Hepatocyte (in vitro differentiated cells): ENCODE measurements at regions not wholly inside any gene's neighbourhood (a gene's known extent, or its start where the extent isn't known, plus 50 kb on each side); places are given as distances from the start of the nearest gene placed in this dataset.

Experiments used
- DNase-seq: peaks from one replicate; pipeline ENCODE4 v3.0.0-alpha.2; 2016; ENCODE audit warnings: low spot score
- H2AFZ ChIP-seq: fragments of 200-600 bp; sonication (generic); 2 replicates; pipeline ENCODE4 v1.6.0; 2016; ENCODE audit warnings: antibody characterized with exemption, mild to moderate bottlenecking
- H3K27ac ChIP-seq: fragments of 200-600 bp; sonication (generic); 2 replicates; pipeline ENCODE4 v1.5.1; 2016; ENCODE audit warnings: mild to moderate bottlenecking
- H3K27me3 ChIP-seq: fragments of 200-600 bp; sonication (generic); 2 replicates; pipeline ENCODE4 v1.6.1; 2016
- H3K36me3 ChIP-seq: fragments of 200-600 bp; sonication (generic); replicated peaks from 2 replicates; pipeline ENCODE4 v1.5.1; 2016; ENCODE audit warnings: low read depth; ENCODE audit not compliant: insufficient read depth
- H3K4me1 ChIP-seq: fragments of 200-600 bp; sonication (generic); 2 replicates; pipeline ENCODE4 v1.5.1; 2016; ENCODE audit warnings: mild to moderate bottlenecking, moderate library complexity; ENCODE audit not compliant: insufficient read depth
- H3K4me2 ChIP-seq: fragments of 200-600 bp; sonication (generic); 2 replicates; pipeline ENCODE4 v1.6.0; 2016
- H3K4me3 ChIP-seq: fragments of 200-600 bp; sonication (generic); 2 replicates; pipeline ENCODE4 v1.5.1; 2016; ENCODE audit warnings: mild to moderate bottlenecking
- H3K79me2 ChIP-seq: fragments of 200-600 bp; sonication (generic); 2 replicates; pipeline ENCODE4 v1.6.0; 2017; ENCODE audit warnings: mild to moderate bottlenecking
- H3K9me2 ChIP-seq: fragments of 200-600 bp; sonication (generic); replicated peaks from 2 replicates; pipeline ENCODE4 v1.6.0; 2017; ENCODE audit warnings: mild to moderate bottlenecking; ENCODE audit not compliant: insufficient read depth
- H3K9me3 ChIP-seq: fragments of 200-600 bp; sonication (generic); 2 replicates; pipeline ENCODE4 v1.5.1; 2016; ENCODE audit warnings: low read depth, mild to moderate bottlenecking
- H4K20me1 ChIP-seq: fragments of 200-600 bp; sonication (generic); 2 replicates; pipeline ENCODE4 v1.6.0; 2016; ENCODE audit warnings: mild to moderate bottlenecking; ENCODE audit not compliant: insufficient read depth, poor library complexity, severe bottlenecking
- EZH2 ChIP-seq: fragments of 200-600 bp; sonication (generic); IDR thresholded peaks from 2 replicates; pipeline ENCODE4 v1.6.1; 2016; ENCODE audit warnings: antibody characterized with exemption, mild to moderate bottlenecking, borderline replicate concordance
- EZH2phosphoT487 ChIP-seq: fragments of 200-600 bp; sonication (generic); IDR thresholded peaks from one replicate; pipeline ENCODE4 v1.6.1; 2018; ENCODE audit warnings: antibody characterized with exemption, mild to moderate bottlenecking, low read depth, moderate library complexity; ENCODE audit not compliant: unreplicated experiment, severe bottlenecking
- WGBS: methylation state at CpG from one replicate; pipeline ENCODE4 v1.1.6; 2016; ENCODE audit warnings: low lambda C conversion rate; ENCODE audit errors: missing lambda C conversion rate; 5-methylcytosine and 5-hydroxymethylcytosine counted together
- TF ChIP-seq, protein P1 (sequence below): fragments of 200-600 bp; sonication (generic); IDR thresholded peaks from 2 replicates; pipeline ENCODE4 v1.5.1; 2016; ENCODE audit warnings: antibody characterized with exemption, mild to moderate bottlenecking; ENCODE audit not compliant: poor library complexity

DNA sequence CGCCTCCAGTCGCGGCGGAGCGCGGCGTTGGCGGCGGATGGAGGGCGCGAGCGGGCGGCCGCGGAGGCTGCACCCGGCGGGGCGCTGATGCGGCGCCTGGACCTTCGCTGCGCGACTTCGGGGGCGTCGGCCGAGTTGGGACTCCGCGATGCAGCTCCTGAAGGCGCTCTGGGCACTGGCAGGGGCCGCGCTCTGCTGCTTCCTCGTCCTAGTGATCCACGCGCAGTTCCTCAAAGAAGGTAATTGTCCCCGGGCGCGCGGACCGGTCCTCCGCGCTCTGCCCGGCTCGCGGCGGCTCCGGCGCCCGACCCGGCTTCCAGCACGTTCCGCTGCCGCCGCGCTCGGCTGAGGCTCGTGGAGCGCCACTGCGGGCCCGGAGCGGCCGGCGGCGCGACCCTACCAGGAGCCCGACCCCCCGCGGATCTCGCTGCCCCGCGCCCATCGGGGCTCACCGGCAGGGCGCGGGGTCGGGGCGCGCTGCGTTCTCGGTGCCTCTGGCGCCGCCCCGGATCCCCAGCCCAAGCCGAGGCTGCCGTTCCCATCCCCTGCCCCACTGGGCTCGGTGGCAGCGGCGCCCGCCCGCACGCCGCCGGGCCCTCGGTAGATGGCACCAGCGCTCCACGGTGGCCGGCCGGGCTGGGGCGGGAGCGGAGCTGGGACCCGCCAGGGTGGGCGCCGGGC is 1251.2 kb downstream of the BRD1 start:
- H3K27me3 ChIP-seq = peaks cover 28% of the 10 kb centered on the region
- H3K9me2 ChIP-seq = no peaks in the 10 kb centered on the region
- no peak overlapping the region for H3K27ac ChIP-seq
- peak overlapping the region; percentile 29 for H3K4me3 ChIP-seq
- H3K36me3 ChIP-seq = no peaks in the 10 kb centered on the region
- peak overlapping the region; percentile 31 for H2AFZ ChIP-seq
- 2% methylated on average over 51 of the region's 103 CpGs for WGBS
- peaks cover 12% of the 10 kb centered on the region for H3K4me1 ChIP-seq
- H4K20me1 ChIP-seq = peaks cover 5% of the 10 kb centered on the region
- H3K79me2 ChIP-seq = no peaks in the 10 kb centered on the region
- TF ChIP-seq, protein P1, sequence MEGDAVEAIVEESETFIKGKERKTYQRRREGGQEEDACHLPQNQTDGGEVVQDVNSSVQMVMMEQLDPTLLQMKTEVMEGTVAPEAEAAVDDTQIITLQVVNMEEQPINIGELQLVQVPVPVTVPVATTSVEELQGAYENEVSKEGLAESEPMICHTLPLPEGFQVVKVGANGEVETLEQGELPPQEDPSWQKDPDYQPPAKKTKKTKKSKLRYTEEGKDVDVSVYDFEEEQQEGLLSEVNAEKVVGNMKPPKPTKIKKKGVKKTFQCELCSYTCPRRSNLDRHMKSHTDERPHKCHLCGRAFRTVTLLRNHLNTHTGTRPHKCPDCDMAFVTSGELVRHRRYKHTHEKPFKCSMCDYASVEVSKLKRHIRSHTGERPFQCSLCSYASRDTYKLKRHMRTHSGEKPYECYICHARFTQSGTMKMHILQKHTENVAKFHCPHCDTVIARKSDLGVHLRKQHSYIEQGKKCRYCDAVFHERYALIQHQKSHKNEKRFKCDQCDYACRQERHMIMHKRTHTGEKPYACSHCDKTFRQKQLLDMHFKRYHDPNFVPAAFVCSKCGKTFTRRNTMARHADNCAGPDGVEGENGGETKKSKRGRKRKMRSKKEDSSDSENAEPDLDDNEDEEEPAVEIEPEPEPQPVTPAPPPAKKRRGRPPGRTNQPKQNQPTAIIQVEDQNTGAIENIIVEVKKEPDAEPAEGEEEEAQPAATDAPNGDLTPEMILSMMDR = peak; percentile 65
- peak; percentile 83 for TF ChIP-seq EZH2
- TF ChIP-seq EZH2phosphoT487 = no peak
- H3K9me3 ChIP-seq = no peaks in the 10 kb centered on the region
- peak overlapping the region; percentile 91 for H3K4me2 ChIP-seq
- peak; percentile 67 for DNase-seq

DNA sequence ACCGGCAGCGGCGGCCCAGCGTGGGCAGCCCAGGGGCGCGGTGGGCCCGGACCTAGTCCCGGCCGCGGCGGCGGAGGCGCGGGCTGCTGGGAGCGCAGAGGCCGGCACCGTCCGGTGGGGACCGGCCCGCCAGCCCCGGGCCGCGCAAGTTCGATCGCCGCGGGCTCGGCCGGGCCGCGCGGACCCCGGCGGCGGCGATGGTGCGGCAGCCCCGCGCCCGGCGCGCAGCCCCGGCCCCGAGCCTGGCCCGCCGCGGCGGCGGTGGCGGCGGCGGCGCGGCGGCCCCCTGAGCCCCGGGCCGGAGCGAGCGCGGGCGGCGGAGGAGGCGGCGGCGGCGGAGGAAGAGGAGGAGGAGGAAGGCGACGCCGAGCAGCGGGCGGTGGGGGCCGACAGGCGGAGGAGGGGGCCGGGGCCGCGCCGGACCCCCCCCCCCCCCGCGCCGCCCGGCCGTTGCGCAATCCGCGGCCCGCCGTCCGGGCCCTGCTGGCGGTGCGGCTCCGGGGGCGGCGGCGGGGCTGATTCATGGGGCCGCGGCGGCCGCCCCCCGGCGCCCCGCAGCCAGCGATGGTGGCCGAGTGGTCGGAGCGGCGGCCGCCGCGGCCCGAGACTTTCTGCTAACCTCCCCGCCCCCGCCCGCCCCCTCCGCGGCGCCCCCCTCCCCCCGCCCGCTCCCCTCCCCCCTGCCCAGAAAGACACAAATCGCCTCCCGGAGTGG is 1251.9 kb downstream of the BRD1 start:
- H3K79me2 ChIP-seq = no peaks in the 10 kb centered on the region
- peak overlapping the region; percentile 29 for H3K4me3 ChIP-seq
- peaks cover 2% of the 10 kb centered on the region for H3K9me3 ChIP-seq
- peak; percentile 26 for DNase-seq
- no peaks in the 10 kb centered on the region for H3K36me3 ChIP-seq
- H4K20me1 ChIP-seq = peaks cover 5% of the 10 kb centered on the region
- H2AFZ ChIP-seq = no peak overlapping the region
- H3K27ac ChIP-seq = no peak overlapping the region
- H3K4me2 ChIP-seq = peak overlapping the region; percentile 91
- 0% methylated on average over 19 of the region's 120 CpGs for whole genome bisulfite sequencing
- no peaks in the 10 kb centered on the region for H3K9me2 ChIP-seq
- peaks cover 12% of the 10 kb centered on the region for H3K4me1 ChIP-seq
- TF ChIP-seq, protein P1 = no peak
- TF ChIP-seq EZH2 (no peak), EZH2phosphoT487 (no peak)
- H3K27me3 ChIP-seq = peaks cover 28% of the 10 kb centered on the region

DNA sequence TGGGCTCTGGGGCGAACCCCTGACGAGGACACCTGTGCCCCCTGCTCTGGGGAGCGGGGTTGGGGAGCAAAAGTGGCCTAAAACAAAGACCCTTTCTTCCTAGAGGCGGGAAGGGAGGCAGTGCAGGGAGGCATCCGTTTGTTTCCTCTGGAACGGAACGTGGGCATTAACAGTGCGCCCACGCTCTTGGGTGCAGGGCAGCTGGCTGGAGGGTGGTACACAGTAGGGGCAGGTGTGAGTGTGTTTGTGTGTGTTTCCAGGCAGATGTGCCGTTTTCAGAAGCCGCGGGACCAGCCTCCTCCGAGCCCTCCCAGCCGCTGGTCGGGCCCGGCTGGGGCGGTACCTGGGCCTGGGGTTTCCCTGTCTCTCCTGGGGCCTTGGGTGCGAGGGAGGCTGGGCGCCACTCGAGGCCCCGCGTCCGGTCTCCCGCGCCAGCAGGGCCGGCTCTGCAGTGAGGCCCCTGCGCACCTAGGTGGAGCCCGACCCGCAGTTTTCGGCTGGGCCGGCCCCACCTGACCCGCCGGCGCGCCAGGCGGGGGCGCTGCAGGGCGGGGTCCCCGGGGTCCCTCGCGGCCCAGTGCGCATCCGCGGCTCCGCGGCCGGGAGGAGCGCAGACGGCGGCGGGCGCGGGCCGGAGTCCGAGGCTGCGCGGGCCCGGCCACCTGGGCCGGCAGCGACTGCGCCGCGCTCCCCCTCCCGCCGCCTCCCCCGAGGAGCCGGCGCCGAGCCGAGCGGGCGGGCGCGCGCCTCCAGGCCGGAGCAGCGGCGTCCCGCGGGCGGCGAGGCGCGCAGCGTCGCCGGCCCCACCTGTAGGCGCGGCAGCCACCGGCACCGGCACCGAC is 1252.7 kb downstream of the BRD1 start:
- Histone ChIP-seq H3K9me2 (no peaks in the 10 kb centered on the region), H3K4me3 (no peak overlapping the region), H3K9me3 (peaks cover 9% of the 10 kb centered on the region), H3K27me3 (peaks cover 28% of the 10 kb centered on the region), H3K27ac (no peak overlapping the region), H3K79me2 (no peaks in the 10 kb centered on the region), H3K4me2 (peak overlapping the region; percentile 54), H2AFZ (no peak overlapping the region), H3K36me3 (no peaks in the 10 kb centered on the region), H4K20me1 (peaks cover 5% of the 10 kb centered on the region), H3K4me1 (peaks cover 10% of the 10 kb centered on the region)
- WGBS = 16% methylated on average over 55 of the region's 92 CpGs
- TF ChIP-seq, protein P1 = peak; percentile 61
- TF ChIP-seq EZH2phosphoT487 (no peak), EZH2 (no peak)
- DNase-seq = peak; percentile 89
